CD4-positive, alpha-beta T cell treated with Interferon gamma for 1 hour (primary cell): ENCODE measurements at regions not wholly inside any gene's neighbourhood (a gene's known extent, or its start where the extent isn't known, plus 50 kb on each side); places are given as distances from the start of the nearest gene placed in this dataset.

Experiments
- DNase-seq: peaks from one replicate; pipeline ENCODE4 v3.0.0-alpha.2; 2020

- DNase-seq, result no peak
Observed at GRCh38 chr2:6760132-6760531, 105.6 kb downstream of the CMPK2 start.

- DNase-seq, result no peak
Observed at GRCh38 chr2:6764968-6765723, 100.6 kb downstream of the CMPK2 start.

- DNase-seq, result no peak
Observed at GRCh38 chr2:6769346-6769745, 96.4 kb downstream of the CMPK2 start.

- no peak for DNase-seq
Observed at GRCh38 chr2:6770006-6770405, 95.7 kb downstream of the CMPK2 start.

- DNase-seq, result no peak
Observed at GRCh38 chr2:6771634-6772611, 93.8 kb downstream of the CMPK2 start.

GRCh38 chr2:6773007-6773693 lies 92.6 kb downstream of the CMPK2 start:
- peak; percentile 37 for DNase-seq

GRCh38 chr2:6773694-6774044 lies 92.0 kb downstream of the CMPK2 start:
- no peak for DNase-seq

- DNase-seq, result no peak
Observed at GRCh38 chr2:6776125-6776524, 89.6 kb downstream of the CMPK2 start.

GRCh38 chr2:6777626-6778025 lies 88.1 kb downstream of the CMPK2 start:
- no peak for DNase-seq

- peak; percentile 24 for DNase-seq
Observed at GRCh38 chr2:6780765-6781274, 84.9 kb downstream of the CMPK2 start.

- no peak for DNase-seq
Observed at GRCh38 chr2:6782517-6783237, 83.0 kb downstream of the CMPK2 start.

GRCh38 chr2:6783238-6783614 lies 82.5 kb downstream of the CMPK2 start:
- DNase-seq, result no peak

- no peak for DNase-seq
Observed at GRCh38 chr2:6784291-6784690, 81.4 kb downstream of the CMPK2 start.

- DNase-seq, result no peak
Observed at GRCh38 chr2:6785493-6785892, 80.2 kb downstream of the CMPK2 start.

- DNase-seq, result no peak
Observed at GRCh38 chr2:6787376-6787775, 78.3 kb downstream of the CMPK2 start.

GRCh38 chr2:6788614-6789013 lies 77.1 kb downstream of the CMPK2 start:
- no peak for DNase-seq

GRCh38 chr2:6789559-6790138 lies 76.1 kb downstream of the CMPK2 start:
- DNase-seq, result no peak

GRCh38 chr2:6791682-6792081 lies 74.0 kb downstream of the CMPK2 start:
- DNase-seq, result no peak

- no peak for DNase-seq
Observed at GRCh38 chr2:6792883-6793282, 72.8 kb downstream of the CMPK2 start.

GRCh38 chr2:6793371-6793770 lies 72.3 kb downstream of the CMPK2 start:
- no peak for DNase-seq

GRCh38 chr2:6793913-6794312 lies 71.8 kb downstream of the CMPK2 start:
- DNase-seq, result no peak

- no peak for DNase-seq
Observed at GRCh38 chr2:6794448-6794847, 71.3 kb downstream of the CMPK2 start.
